NCI-H1930 (cell line): ENCODE measurements at regions not wholly inside any gene's neighbourhood (a gene's known extent, or its start where the extent isn't known, plus 50 kb on each side); places are given as distances from the start of the nearest gene placed in this dataset.
"Not testable (repeated sequence)": the region's sequence is repeated elsewhere in the genome, so short reads cannot be mapped to it uniquely, and the experiment has no call there.

ENCODE experiments used
- DNase-seq, 2 experiments: peaks; one replicate each; lab custom pipeline; 2025; lab: John Stamatoyannopoulos, UW

- no peak for DNase-seq
These were observed 170.8 kb downstream of the SUCLG1 start for GRCh38 chr2:84288293-84288692.

- DNase-seq = no peak
These were observed 172.2 kb downstream of the SUCLG1 start for GRCh38 chr2:84286878-84287277.

DNA sequence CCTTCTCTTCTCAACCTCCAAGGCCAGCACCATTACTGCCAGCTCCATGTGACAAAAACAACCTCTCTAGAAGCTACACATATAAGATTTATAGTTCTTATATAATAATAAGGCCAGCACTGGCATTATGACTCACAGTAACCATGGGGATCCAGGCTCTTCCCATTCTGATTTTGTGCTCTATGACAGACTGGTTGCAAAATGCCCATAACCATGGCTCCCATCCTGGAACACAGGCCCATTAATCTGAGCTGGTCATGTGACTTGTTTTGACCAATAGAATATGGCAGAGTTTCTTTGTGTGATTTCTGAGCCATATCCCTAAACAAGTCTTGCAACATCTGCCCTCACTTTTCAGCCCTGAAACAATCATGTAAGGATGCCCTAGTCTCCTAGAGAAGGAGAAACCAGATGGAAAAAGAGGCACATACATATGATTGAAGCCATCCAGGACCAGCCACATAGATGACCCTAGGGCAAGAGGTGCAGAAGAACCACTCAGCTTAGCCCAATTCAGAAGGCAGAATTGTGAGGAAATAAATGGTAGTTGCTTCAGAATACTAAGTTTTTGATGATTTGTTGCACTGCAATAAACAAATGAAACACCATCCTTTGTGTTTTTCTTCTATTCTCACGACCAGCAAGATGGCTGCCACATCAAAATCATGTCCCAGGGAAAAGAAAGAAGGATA lies 173.9 kb downstream of the SUCLG1 start:
- DNase-seq = no peak

GRCh38 chr2:84283506-84283905 lies 175.6 kb downstream of the SUCLG1 start:
- DNase-seq = no peak

GRCh38 chr2:84281510-84281909 lies 177.6 kb downstream of the SUCLG1 start:
- no peak for DNase-seq

DNA sequence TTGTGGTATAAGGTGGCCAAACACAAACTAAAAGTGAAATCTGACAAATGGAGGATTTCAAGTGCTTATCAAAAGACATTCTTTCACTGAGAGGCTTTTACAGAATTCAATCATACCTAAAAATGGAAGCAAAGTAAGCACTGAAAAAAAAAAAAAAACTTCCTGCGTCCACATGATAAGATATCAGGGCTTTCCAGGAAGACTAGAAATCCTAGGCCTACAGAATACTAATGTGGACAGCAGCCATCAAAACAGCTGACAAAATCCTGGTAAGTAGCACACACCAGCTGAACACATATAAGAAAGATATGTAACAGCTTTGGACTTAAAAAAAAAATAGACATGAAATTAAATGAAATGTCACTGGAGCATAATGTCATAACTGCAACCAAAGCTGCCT lies 178.2 kb downstream of the SUCLG1 start:
- DNase-seq = no peak

GRCh38 chr2:84278386-84278785 lies 180.7 kb downstream of the SUCLG1 start:
- DNase-seq = no peak

DNA sequence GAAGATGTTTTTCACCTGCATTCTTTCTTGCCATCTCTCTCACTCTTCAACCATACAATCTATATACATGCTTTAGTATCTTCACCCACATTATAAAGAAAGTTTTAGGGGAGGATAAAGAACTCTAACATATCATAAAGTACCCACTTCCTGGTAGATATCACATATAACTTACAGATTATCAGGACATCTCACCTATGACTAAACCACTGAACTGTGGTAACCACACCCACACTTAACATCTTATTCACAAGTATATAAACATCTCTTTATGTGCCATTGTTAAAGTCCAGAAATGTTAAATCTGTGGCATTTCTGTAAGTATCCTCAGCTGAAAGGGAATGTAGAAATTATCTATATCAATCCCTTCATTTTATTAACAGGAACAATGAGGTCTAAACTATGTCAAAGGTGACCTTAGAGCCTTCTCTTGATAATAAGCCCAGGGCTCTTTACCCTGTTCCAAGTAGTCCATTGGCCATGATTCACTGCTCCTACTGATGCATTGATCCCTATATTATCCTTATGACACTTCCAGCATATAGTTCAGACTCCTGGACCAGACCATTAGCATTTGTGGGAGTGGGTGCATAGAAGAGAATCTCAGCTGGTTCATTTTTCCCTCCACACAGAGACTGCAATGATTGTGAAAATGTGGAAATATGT lies 182.4 kb downstream of the SUCLG1 start:
- DNase-seq = no peak

GRCh38 chr2:84273406-84273805 lies 185.7 kb downstream of the SUCLG1 start:
- DNase-seq = no peak

GRCh38 chr2:84271977-84272376 lies 187.1 kb downstream of the SUCLG1 start:
- no peak for DNase-seq

DNA sequence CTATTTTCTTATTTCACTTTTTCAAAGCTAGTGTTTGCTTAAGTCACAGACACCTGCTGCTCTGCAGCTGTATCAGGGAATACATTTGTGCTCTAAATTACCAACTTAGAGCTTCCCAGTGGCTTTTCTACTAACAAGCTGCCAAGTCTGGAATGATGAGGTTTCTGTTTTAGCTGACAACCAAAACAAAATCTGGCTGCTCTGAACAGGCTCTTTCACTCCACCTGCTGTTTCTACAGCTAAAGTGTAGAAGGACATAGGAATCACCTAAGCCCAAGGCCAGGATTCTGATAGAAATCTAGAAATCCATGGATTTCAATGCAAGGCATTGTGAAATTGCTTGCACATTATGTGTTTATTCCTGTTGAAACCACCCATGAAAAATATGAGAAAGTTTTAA lies 201.2 kb downstream of the SUCLG1 start:
- no peak for DNase-seq

GRCh38 chr2:84251651-84252302 lies 207.3 kb downstream of the SUCLG1 start:
- DNase-seq = no peak

DNA sequence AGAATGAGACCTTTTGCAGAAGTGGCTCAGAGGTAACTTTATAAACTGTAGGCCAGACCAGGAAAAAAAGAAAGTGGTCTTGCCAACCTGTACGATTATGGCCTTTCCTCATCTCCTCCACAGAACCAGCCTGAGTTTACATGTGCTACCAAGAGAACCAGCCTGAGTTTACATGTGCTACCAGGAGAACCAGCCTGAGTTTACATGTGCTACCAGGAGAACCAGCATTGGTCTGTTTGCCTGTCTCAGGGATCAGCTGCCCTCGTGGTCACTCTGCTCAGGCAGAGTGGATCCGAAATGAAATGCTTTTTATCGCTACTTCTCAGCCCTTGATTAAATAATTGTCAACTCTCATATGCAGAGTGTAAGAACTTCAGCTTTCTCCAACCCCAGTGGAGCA lies 209.9 kb downstream of the SUCLG1 start:
- DNase-seq = no peak

- no peak for DNase-seq
These were observed 211.5 kb downstream of the SUCLG1 start for GRCh38 chr2:84247532-84247931.

DNA sequence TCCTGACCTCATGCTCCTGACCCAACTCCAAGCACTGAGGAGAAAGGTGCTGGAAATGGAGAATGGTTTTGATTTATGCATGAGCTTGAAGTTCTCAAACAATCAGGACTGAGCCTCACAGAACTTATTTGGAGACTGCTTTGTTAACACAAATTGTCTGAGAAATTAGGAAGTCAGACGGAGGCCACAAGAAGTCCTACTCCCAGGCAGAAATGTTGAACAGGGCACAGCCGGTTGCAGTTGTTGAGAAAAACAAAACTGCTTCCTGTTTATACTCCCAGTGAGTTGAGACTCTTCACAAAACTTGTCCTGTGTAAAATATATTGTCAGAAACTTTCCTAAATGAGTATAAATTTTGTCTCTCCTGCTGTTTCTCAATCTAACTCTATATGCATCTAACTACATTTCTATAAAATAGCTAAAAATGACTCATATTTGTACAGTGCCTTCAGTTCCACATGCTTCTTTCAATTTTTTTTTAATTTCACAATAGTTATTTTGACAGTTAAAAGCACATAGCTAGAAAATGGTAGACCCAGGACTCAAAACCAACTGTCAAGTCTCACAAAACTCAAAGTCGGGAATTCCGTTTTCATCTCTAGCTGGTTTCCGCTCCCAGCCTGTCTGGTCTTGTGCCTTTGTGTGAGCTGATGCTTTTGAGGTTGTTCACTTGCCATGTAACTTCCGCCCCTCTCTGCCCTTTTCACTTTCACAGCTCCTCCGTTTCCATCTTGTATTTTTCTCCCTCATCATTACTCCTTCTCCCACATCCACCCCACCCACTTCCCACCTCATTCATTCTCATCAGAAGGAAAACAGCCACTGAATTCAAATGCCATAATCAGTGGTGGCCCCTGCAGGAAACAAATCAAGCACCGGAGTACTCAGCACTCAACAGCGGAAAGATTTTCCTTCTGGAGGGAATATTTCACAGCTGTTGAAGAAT lies 215.0 kb downstream of the SUCLG1 start:
- no peak for DNase-seq

- DNase-seq = no peak
These were observed 220.2 kb downstream of the SUCLG1 start for GRCh38 chr2:84238907-84239306.

DNA sequence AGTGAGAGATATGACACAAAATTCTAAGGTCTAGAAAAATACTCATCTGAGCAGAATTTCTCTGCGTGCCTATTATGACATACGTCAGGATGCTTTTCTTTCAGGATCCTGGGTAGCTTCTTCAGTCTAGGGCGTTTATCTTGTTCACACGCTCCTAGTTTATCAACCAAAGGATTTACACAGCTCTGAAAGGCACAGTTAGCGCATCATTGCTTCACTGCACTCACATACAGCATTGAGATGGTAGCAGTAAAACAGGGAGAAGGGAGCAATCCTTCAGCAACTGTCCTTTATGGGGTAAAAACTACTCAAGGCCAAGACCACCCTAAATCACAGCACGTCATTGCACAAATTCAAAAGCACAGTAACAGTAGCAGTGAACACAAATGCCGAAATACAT lies 222.8 kb downstream of the SUCLG1 start:
- DNase-seq = no peak

DNA sequence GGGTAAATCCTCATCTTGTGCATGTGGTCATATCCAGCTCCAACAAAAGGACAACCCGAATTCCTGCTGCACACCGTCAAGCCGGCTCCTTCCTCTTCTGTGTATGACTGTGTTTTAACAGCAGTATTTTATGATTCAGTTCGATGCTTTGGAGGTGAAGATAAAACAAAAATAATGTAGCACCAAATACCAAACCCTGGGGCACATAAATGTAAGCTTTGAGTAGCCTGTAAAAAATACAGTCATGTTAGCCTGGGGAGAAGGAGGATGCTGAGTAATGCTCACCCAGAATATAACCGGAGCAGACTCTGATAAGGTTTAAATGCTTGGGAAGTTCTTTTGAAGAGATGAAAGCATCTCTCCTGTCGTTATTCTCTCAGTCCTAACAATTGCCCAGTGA lies 225.0 kb downstream of the SUCLG1 start:
- no peak for DNase-seq

GRCh38 chr2:84231478-84231877 lies 227.6 kb downstream of the SUCLG1 start:
- DNase-seq = no peak

- DNase-seq = no peak
These were observed 235.0 kb downstream of the SUCLG1 start for GRCh38 chr2:84224121-84224520.

DNA sequence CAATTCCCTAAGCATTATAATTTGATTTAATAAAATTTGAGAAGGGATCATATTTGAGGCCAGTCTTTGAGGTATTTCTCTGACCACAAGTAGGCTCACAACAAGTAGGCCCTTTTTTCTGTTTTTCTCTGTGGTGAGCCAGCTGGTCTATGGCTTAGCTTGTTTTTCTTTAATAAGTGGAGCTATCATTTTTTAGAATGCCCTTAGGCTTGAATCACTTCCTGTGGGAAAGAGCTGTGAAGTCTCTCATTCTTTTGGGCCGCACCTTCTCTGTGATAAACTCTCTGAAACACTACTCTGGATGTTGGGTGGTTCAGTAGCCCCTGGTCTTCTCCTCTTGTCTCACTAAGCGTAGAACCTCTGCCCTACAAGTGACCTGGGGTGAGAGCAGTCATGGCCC lies 235.9 kb downstream of the SUCLG1 start:
- DNase-seq = no peak

DNA sequence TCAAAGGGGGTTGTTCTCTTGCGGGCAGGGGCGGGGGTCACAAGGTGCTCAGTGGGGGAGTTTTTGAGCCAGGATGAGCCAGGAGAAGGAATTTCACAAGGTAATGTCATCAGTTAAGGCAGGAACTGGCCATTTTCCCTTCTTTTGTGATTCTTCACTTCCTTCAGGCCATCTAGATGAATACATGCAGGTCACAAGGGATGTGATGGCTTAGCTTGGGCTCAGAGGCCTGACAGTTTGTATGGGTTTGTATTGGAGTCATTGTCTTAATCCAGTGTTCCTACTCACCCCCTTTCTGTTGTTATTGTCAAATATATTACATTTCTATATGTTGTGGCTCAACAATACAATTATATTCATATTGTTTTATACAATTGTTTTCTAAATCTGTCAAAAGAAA lies 238.0 kb downstream of the SUCLG1 start:
- not testable (repeated sequence) for DNase-seq
